ENCODE measurements at regions not wholly inside any gene's neighbourhood (a gene's known extent, or its start where the extent isn't known, plus 50 kb on each side); places are given as distances from the start of the nearest gene placed in this dataset.
"Not testable (repeated sequence)": the region's sequence is repeated elsewhere in the genome, so short reads cannot be mapped to it uniquely, and the experiment has no call there.

- no peaks in the 10 kb centered on the region for H3K9me3 Mint-ChIP-seq
- TF ChIP-seq, protein P1, sequence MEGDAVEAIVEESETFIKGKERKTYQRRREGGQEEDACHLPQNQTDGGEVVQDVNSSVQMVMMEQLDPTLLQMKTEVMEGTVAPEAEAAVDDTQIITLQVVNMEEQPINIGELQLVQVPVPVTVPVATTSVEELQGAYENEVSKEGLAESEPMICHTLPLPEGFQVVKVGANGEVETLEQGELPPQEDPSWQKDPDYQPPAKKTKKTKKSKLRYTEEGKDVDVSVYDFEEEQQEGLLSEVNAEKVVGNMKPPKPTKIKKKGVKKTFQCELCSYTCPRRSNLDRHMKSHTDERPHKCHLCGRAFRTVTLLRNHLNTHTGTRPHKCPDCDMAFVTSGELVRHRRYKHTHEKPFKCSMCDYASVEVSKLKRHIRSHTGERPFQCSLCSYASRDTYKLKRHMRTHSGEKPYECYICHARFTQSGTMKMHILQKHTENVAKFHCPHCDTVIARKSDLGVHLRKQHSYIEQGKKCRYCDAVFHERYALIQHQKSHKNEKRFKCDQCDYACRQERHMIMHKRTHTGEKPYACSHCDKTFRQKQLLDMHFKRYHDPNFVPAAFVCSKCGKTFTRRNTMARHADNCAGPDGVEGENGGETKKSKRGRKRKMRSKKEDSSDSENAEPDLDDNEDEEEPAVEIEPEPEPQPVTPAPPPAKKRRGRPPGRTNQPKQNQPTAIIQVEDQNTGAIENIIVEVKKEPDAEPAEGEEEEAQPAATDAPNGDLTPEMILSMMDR (IDR thresholded peaks at IDR 0.05), result peak; percentile 63
- no peak overlapping the region for H3K27ac Mint-ChIP-seq
- no peaks in the 10 kb centered on the region for H3K36me3 ChIP-seq (ENCODE audit: control insufficient read depth, insufficient read depth, low read length)
- intact Hi-C loops (cut with micrococcal nuclease), result loop anchor here (5.0 to 10.0 kb wide), 2 partner anchors 345 to 528 kb away; no protein-coding TSS in a partner anchor
- peak in 2 of 3 donors; percentile 52 to 58 for ATAC-seq
- H3K27ac ChIP-seq (ENCODE audit: low read length), result no peak overlapping the region
- no peaks in the 10 kb centered on the region for H3K27me3 ChIP-seq (ENCODE audit: control insufficient read depth, insufficient read depth, low read length)
- no CpG with 5 or more reads among the region's 3 CpGs for WGBS (ENCODE audit: insufficient coverage)
- no peaks in the 10 kb centered on the region for H3K9me3 ChIP-seq (ENCODE audit: control insufficient read depth, insufficient read depth, low read length)
- DNase-seq, result peak in 1 of 2 donors; percentile 36
- H3K4me1 ChIP-seq (ENCODE audit: control insufficient read depth, insufficient read depth, low read length), result peaks cover 6% of the 10 kb centered on the region
- H3K4me3 ChIP-seq (ENCODE audit: low read length), result no peak overlapping the region
- H3K27me3 Mint-ChIP-seq (ENCODE audit: low read depth in 2 of 2), result no peaks in the 10 kb centered on the region
- H3K36me3 Mint-ChIP-seq, result no peaks in the 10 kb centered on the region
- no peak overlapping the region for H3K4me3 Mint-ChIP-seq
- peaks cover 12 to 23% of the 10 kb centered on the region in 2 donors for H3K4me1 Mint-ChIP-seq
Observed at GRCh38 chrX:66110112-66110511, 53.9 kb upstream of the HEPH start.

GRCh38 chrX:66107860-66108259 is 56.2 kb upstream of the HEPH start:
- intact Hi-C loops (cut with micrococcal nuclease), result not testable (repeated sequence)

GRCh38 chrX:66102398-66102797 is 61.6 kb upstream of the HEPH start:
- ATAC-seq; H3K4me3 Mint-ChIP-seq; DNase-seq; H3K4me3 ChIP-seq (ENCODE audit: low read length); H3K9me3 ChIP-seq (ENCODE audit: control insufficient read depth, insufficient read depth, low read length); H3K27ac Mint-ChIP-seq; H3K9me3 Mint-ChIP-seq; H3K4me1 ChIP-seq (ENCODE audit: control insufficient read depth, insufficient read depth, low read length); H3K27me3 Mint-ChIP-seq (ENCODE audit: low read depth in 2 of 2); H3K4me1 Mint-ChIP-seq; intact Hi-C loops (cut with micrococcal nuclease); H3K36me3 Mint-ChIP-seq; H3K27me3 ChIP-seq (ENCODE audit: control insufficient read depth, insufficient read depth, low read length); H3K36me3 ChIP-seq (ENCODE audit: control insufficient read depth, insufficient read depth, low read length); H3K27ac ChIP-seq (ENCODE audit: low read length): not testable (repeated sequence)
- 83% methylated on average over 1 of the region's 3 CpGs for WGBS (ENCODE audit: insufficient coverage)

More at GRCh38 chrX:66107860-66108259, 56.2 kb upstream of the HEPH start:
- H3K9me3 ChIP-seq (ENCODE audit: control insufficient read depth, insufficient read depth, low read length); H3K27ac ChIP-seq (ENCODE audit: low read length); H3K9me3 Mint-ChIP-seq; H3K36me3 ChIP-seq (ENCODE audit: control insufficient read depth, insufficient read depth, low read length); H3K4me1 ChIP-seq (ENCODE audit: control insufficient read depth, insufficient read depth, low read length); H3K4me3 Mint-ChIP-seq; H3K27me3 Mint-ChIP-seq (ENCODE audit: low read depth in 2 of 2); H3K27ac Mint-ChIP-seq; H3K27me3 ChIP-seq (ENCODE audit: control insufficient read depth, insufficient read depth, low read length); DNase-seq; H3K36me3 Mint-ChIP-seq; H3K4me3 ChIP-seq (ENCODE audit: low read length); ATAC-seq: not testable (repeated sequence)
- 82% methylated on average over 4 of the region's 4 CpGs for WGBS (ENCODE audit: insufficient coverage)
- H3K4me1 Mint-ChIP-seq, result peaks cover 12 to 23% of the 10 kb centered on the region in 2 donors

- Mint-ChIP-seq H3K27me3 (ENCODE audit: low read depth in 2 of 2) (peaks cover 0 to 15% of the 10 kb centered on the region in 2 donors), H3K36me3 (peaks cover 9% of the 10 kb centered on the region), H3K27ac (no peak overlapping the region), H3K4me3 (no peak overlapping the region), H3K4me1 (no peaks in the 10 kb centered on the region), H3K9me3 (no peaks in the 10 kb centered on the region)
- no peak overlapping the region for H3K27ac ChIP-seq (ENCODE audit: low read length)
- no peaks in the 10 kb centered on the region for H3K27me3 ChIP-seq (ENCODE audit: control insufficient read depth, insufficient read depth, low read length)
- H3K36me3 ChIP-seq (ENCODE audit: control insufficient read depth, insufficient read depth, low read length), result no peaks in the 10 kb centered on the region
- intact Hi-C loops (cut with micrococcal nuclease), result loop anchor here (10.0 kb wide), 1 partner anchor 63 kb away; no protein-coding TSS in a partner anchor
- H3K4me3 ChIP-seq (ENCODE audit: low read length), result no peak overlapping the region
- ATAC-seq (no peak), DNase-seq (no peak)
- WGBS (ENCODE audit: insufficient coverage), result 83% methylated on average over 1 of the region's 2 CpGs
- no peaks in the 10 kb centered on the region for H3K4me1 ChIP-seq (ENCODE audit: control insufficient read depth, insufficient read depth, low read length)
- TF ChIP-seq, protein P1 (IDR thresholded peaks at IDR 0.05), result no peak
- no peaks in the 10 kb centered on the region for H3K9me3 ChIP-seq (ENCODE audit: control insufficient read depth, insufficient read depth, low read length)
Observed at GRCh38 chrX:66098162-66098561, 58.3 kb upstream of the VSIG4 start.

- H3K36me3 ChIP-seq (ENCODE audit: control insufficient read depth, insufficient read depth, low read length); H3K27me3 ChIP-seq (ENCODE audit: control insufficient read depth, insufficient read depth, low read length); H3K27ac Mint-ChIP-seq; DNase-seq; H3K27ac ChIP-seq (ENCODE audit: low read length); H3K9me3 Mint-ChIP-seq; H3K4me1 ChIP-seq (ENCODE audit: control insufficient read depth, insufficient read depth, low read length); H3K4me1 Mint-ChIP-seq; H3K36me3 Mint-ChIP-seq; H3K9me3 ChIP-seq (ENCODE audit: control insufficient read depth, insufficient read depth, low read length); H3K4me3 ChIP-seq (ENCODE audit: low read length); ATAC-seq; H3K4me3 Mint-ChIP-seq: not testable (repeated sequence)
- H3K27me3 Mint-ChIP-seq (ENCODE audit: low read depth in 2 of 2), result peaks cover 0 to 26% of the 10 kb centered on the region in 2 donors
- intact Hi-C loops (cut with micrococcal nuclease), result loop anchor here (10.0 kb wide), 1 partner anchor 62 kb away; no protein-coding TSS in a partner anchor
- no CpG with 5 or more reads among the region's 16 CpGs for WGBS (ENCODE audit: insufficient coverage)
Observed at GRCh38 chrX:66096987-66097386, 57.1 kb upstream of the VSIG4 start.

GRCh38 chrX:66090004-66090403 is 50.1 kb upstream of the VSIG4 start:
- not testable (repeated sequence) for H3K27ac Mint-ChIP-seq; H3K36me3 ChIP-seq (ENCODE audit: control insufficient read depth, insufficient read depth, low read length); H3K9me3 ChIP-seq (ENCODE audit: control insufficient read depth, insufficient read depth, low read length); H3K4me1 Mint-ChIP-seq; H3K9me3 Mint-ChIP-seq; H3K4me3 ChIP-seq (ENCODE audit: low read length); H3K27ac ChIP-seq (ENCODE audit: low read length); DNase-seq; H3K4me1 ChIP-seq (ENCODE audit: control insufficient read depth, insufficient read depth, low read length); H3K36me3 Mint-ChIP-seq; H3K27me3 ChIP-seq (ENCODE audit: control insufficient read depth, insufficient read depth, low read length); ATAC-seq; H3K4me3 Mint-ChIP-seq
- H3K27me3 Mint-ChIP-seq (ENCODE audit: low read depth in 2 of 2), result peaks cover 0 to 30% of the 10 kb centered on the region in 2 donors
- intact Hi-C loops (cut with micrococcal nuclease), result loop anchor here (10.0 kb wide), 1 partner anchor 55 kb away; no protein-coding TSS in a partner anchor
